GM12878 (cell line): ENCODE measurements at regions not wholly inside any gene's neighbourhood (a gene's known extent, or its start where the extent isn't known, plus 50 kb on each side); places are given as distances from the start of the nearest gene placed in this dataset.

Source experiments
- ATAC-seq: fragments of 200-7000 bp; cut with Tn5 transposase; 3 replicates; pipeline ENCODE4 v1.9.1; 2020; ENCODE audit warnings: mild to moderate bottlenecking, moderate library complexity
- BruUV-seq: library from RNA; stranded (reverse); fragments of 400-500 nt; replicated peaks from 2 replicates; lab custom pipeline; 2021; lab: Mats Ljungman, UMichigan
- CTCF ChIA-PET: fragments of 300-600 bp; sonication (Branson Sonifier 250); formaldehyde crosslinking; extraction: SDS; loops from one replicate; lab custom pipeline; 2021; ENCODE audit warnings: inconsistent platforms; lab: Yijun Ruan, JAX
- POLR2A ChIA-PET: fragments of 350-600 bp; formaldehyde crosslinking; extraction: SDS; loops from one replicate; lab custom pipeline; 2021; ENCODE audit warnings: inconsistent platforms; lab: Charles Lee
- RAD21 ChIA-PET: fragments of 300-600 bp; sonication (Branson Sonifier 250); formaldehyde crosslinking; loops from one replicate; lab custom pipeline; 2023; ENCODE audit warnings: antibody characterized with exemption; ENCODE audit not compliant: unreplicated experiment; lab: Charles Lee
- SMC1A ChIA-PET: fragments of 300-600 bp; sonication (Branson Sonifier 250); formaldehyde crosslinking; loops from one replicate; lab custom pipeline; 2023; ENCODE audit not compliant: unreplicated experiment, uncharacterized antibody; lab: Charles Lee
- DNase-seq: peaks from one replicate; pipeline ENCODE4 v3.0.0-alpha.2; 2011; ENCODE audit warnings: low read depth, low spot score
- FAIRE-seq: peaks from 3 replicates; lab custom pipeline; 2011; peaks lifted over from hg19 to GRCh38; lab: Jason Lieb, UNC
- H2AFZ ChIP-seq: 2 replicates; pipeline ENCODE4 v1.6.0; 2011; ENCODE audit warnings: low read depth, low read length, control low read depth; ENCODE audit not compliant: control insufficient read depth
- H3K27ac ChIP-seq: 2 replicates; pipeline ENCODE4 v1.5.1; 2011; ENCODE audit warnings: control low read depth; ENCODE audit not compliant: control insufficient read depth, insufficient read depth
- H3K27me3 ChIP-seq, 2 experiments: replicated peaks in 1 of 2; 2 replicates each; pipeline versions ENCODE4 v1.6.0 to v1.6.1; 2011; ENCODE audit warnings: low read length in 1 of 2; ENCODE audit not compliant: control insufficient read depth in 2 of 2, insufficient read depth in 2 of 2
- H3K36me3 ChIP-seq, 2 experiments: 2 replicates each; pipeline ENCODE4 v1.5.1; 2011; ENCODE audit warnings: low read length in 1 of 2; ENCODE audit not compliant: control insufficient read depth in 2 of 2, insufficient read depth in 2 of 2
- H3K4me1 ChIP-seq: 2 replicates; pipeline ENCODE4 v1.6.1; 2011; ENCODE audit warnings: mild to moderate bottlenecking, low read length, moderate library complexity, mixed read lengths; ENCODE audit not compliant: control insufficient read depth, insufficient read depth
- H3K4me2 ChIP-seq: 2 replicates; pipeline ENCODE4 v1.6.0; 2011; ENCODE audit warnings: control low read depth; ENCODE audit not compliant: control insufficient read depth, insufficient read depth
- H3K4me3 ChIP-seq: fragments of 200-600 bp; sonication (generic); 2 replicates; pipeline ENCODE4 v1.5.1; 2016
- H3K79me2 ChIP-seq: 2 replicates; pipeline ENCODE4 v1.6.0; 2011; ENCODE audit warnings: low read length; ENCODE audit not compliant: control insufficient read depth, insufficient read depth
- H3K9ac ChIP-seq: 2 replicates; pipeline ENCODE4 v1.8.0; 2011; ENCODE audit warnings: low read length, control low read depth, mixed read lengths; ENCODE audit not compliant: control insufficient read depth, insufficient read depth
- H3K9me3 ChIP-seq: replicated peaks from 3 replicates; pipeline ENCODE4 v1.5.1; 2011; ENCODE audit warnings: mild to moderate bottlenecking, low read length; ENCODE audit not compliant: control insufficient read depth, insufficient read depth
- H4K20me1 ChIP-seq: 2 replicates; pipeline ENCODE4 v1.6.0; 2011; ENCODE audit not compliant: control insufficient read depth, insufficient read depth
- FOXK2 ChIP-seq: fragments of 450-650 bp; IDR thresholded peaks from 2 replicates; pipeline ENCODE4 v1.6.1; 2017; ENCODE audit warnings: mild to moderate bottlenecking, moderate library complexity
- IKZF1 ChIP-seq: fragments of 450-650 bp; conservative IDR thresholded peaks from 2 replicates; pipeline ENCODE4 v1.6.1; 2017; ENCODE audit warnings: antibody characterized with exemption, mild to moderate bottlenecking
- MEF2A ChIP-seq: IDR thresholded peaks from 2 replicates; pipeline ENCODE4 v1.6.1; 2011; ENCODE audit warnings: low read depth, mild to moderate bottlenecking, low read length, moderate library complexity; ENCODE audit not compliant: insufficient read depth
- NFXL1 ChIP-seq: fragments of 450-650 bp; IDR thresholded peaks from 2 replicates; pipeline ENCODE4 v1.6.1; 2017; ENCODE audit warnings: antibody characterized with exemption, mild to moderate bottlenecking, borderline replicate concordance
- NR2C2 ChIP-seq: IDR thresholded peaks from 2 replicates; pipeline ENCODE4 v1.6.1; 2011; ENCODE audit warnings: borderline replicate concordance, low read depth; ENCODE audit not compliant: control insufficient read depth, insufficient read length
- PKNOX1 ChIP-seq: fragments of 450-650 bp; IDR thresholded peaks from 2 replicates; pipeline ENCODE4 v1.6.1; 2016; ENCODE audit warnings: mild to moderate bottlenecking
- RFX5 ChIP-seq: IDR thresholded peaks from 2 replicates; pipeline ENCODE4 v1.6.1; 2011; ENCODE audit warnings: low read depth, low read length, improper control_type of control experiment
- SUPT20H ChIP-seq: IDR thresholded peaks from 2 replicates; pipeline ENCODE4 v1.6.1; 2011; ENCODE audit warnings: low read depth, mild to moderate bottlenecking, low read length, moderate library complexity, borderline replicate concordance; ENCODE audit not compliant: control insufficient read depth
- ZNF384 ChIP-seq: IDR thresholded peaks from 2 replicates; pipeline ENCODE4 v1.6.1; 2012; ENCODE audit warnings: low read depth, mild to moderate bottlenecking, low read length, improper control_type of control experiment, borderline replicate concordance
- WGBS: methylation state at CpG from one replicate; pipeline ENCODE4 v1.1.6; 2016; ENCODE audit warnings: low lambda C conversion rate; ENCODE audit not compliant: insufficient replicate concordance, insufficient coverage; ENCODE audit errors: missing lambda C conversion rate; 5-methylcytosine and 5-hydroxymethylcytosine counted together
- in situ Hi-C: fragments of 300-500 bp; cut with MboI; formaldehyde crosslinking; loops from 9 replicates; pipeline ENCODE4 v1.14.3; 2018; ENCODE audit warnings: mixed read lengths
- intact Hi-C: fragments of 100-400 bp; cut with micrococcal nuclease; formaldehyde crosslinking; loops from one replicate; pipeline ENCODE4 v1.14.2; 2022; ENCODE audit not compliant: unreplicated experiment
- TF ChIP-seq, protein P1 (sequence below): IDR thresholded peaks from 2 replicates; pipeline ENCODE4 v1.6.1; 2011; ENCODE audit warnings: borderline replicate concordance, low read depth, mild to moderate bottlenecking, moderate library complexity, low read length; ENCODE audit not compliant: insufficient read depth, poor library complexity, severe bottlenecking

GRCh38 chr16:52386694-52387093 lies 160.2 kb downstream of the TOX3 start (continued):
- TF ChIP-seq PKNOX1 (no peak), MEF2A (no peak), SUPT20H (no peak), IKZF1 (no peak)

DNA sequence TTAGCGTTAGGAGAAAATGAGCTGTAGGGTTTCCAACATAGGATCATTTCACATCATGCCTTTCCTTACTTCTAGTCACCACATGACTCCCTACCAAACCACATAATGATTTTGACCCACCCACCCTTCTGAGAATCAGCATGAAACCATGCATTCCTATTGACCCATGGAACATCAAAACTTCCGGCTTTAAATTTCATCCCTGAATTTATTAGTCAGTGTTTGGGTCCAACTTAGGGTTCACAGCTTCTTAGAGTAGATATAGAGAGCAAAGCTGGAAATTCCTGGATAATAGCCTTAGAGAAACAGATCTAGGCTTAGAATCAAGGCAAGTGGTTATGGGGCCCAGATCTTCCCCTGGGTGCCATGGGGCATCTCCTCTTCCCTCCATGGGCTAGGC lies 162.6 kb downstream of the TOX3 start:
- H4K20me1 ChIP-seq: no peaks in the 10 kb centered on the region
- RAD21 ChIA-PET: no interaction called here
- CTCF ChIA-PET: no interaction called here
- H3K9ac ChIP-seq: no peak overlapping the region
- no peaks in the 10 kb centered on the region for H3K79me2 ChIP-seq
- in situ Hi-C loops (no loop called here), intact Hi-C loops (loop anchor here (10.0 kb wide), 2 partner anchors 60 to 180 kb away; no protein-coding TSS in a partner anchor)
- no peak for ATAC-seq
- no peak overlapping the region for H3K4me3 ChIP-seq
- FAIRE-seq: no peak
- no peaks in the 10 kb centered on the region for H3K27me3 ChIP-seq
- H3K27ac ChIP-seq: no peak overlapping the region
- 62% methylated on average over 2 of the region's 2 CpGs for WGBS
- TF ChIP-seq FOXK2 (no peak), ZNF384 (no peak), NR2C2 (no peak), RFX5 (no peak), NFXL1 (no peak)
- TF ChIP-seq, protein P1, sequence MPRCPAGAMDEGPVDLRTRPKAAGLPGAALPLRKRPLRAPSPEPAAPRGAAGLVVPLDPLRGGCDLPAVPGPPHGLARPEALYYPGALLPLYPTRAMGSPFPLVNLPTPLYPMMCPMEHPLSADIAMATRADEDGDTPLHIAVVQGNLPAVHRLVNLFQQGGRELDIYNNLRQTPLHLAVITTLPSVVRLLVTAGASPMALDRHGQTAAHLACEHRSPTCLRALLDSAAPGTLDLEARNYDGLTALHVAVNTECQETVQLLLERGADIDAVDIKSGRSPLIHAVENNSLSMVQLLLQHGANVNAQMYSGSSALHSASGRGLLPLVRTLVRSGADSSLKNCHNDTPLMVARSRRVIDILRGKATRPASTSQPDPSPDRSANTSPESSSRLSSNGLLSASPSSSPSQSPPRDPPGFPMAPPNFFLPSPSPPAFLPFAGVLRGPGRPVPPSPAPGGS: no peak
- no peak for DNase-seq
- POLR2A ChIA-PET: no interaction called here
- no peaks in the 10 kb centered on the region for H3K36me3 ChIP-seq
- H3K4me2 ChIP-seq: no peak overlapping the region
- H3K9me3 ChIP-seq: no peaks in the 10 kb centered on the region
- H2AFZ ChIP-seq: no peak overlapping the region
- BruUV-seq: no TSS peak
- SMC1A ChIA-PET: interaction anchor here (0.6 kb wide), 1 partner anchor 1083 kb away, joined by 5 read pairs; no protein-coding TSS in a partner anchor
- no peaks in the 10 kb centered on the region for H3K4me1 ChIP-seq
